T47D (cell line): ENCODE measurements at regions not wholly inside any gene's neighbourhood (a gene's known extent, or its start where the extent isn't known, plus 50 kb on each side); places are given as distances from the start of the nearest gene placed in this dataset.
"Not testable (repeated sequence)": the region's sequence is repeated elsewhere in the genome, so short reads cannot be mapped to it uniquely, and the experiment has no call there.

Source experiments
- DNase-seq, 2 experiments: peaks; one replicate each; pipeline versions ENCODE4 v3.0.0 to v3.0.0-alpha.2; 2011 to 2012; ENCODE audit warnings: low read depth in 1 of 2, low spot score in 1 of 2
- JUND ChIP-seq: IDR thresholded peaks from 2 replicates; pipeline ENCODE4 v1.6.1; 2012; ENCODE audit warnings: low read depth
- in situ Hi-C: cut with HindIII; loops from 2 replicates; pipeline ENCODE4 v1.10.0; 2016; ENCODE audit warnings: low sequenced_read_pairs, low pct_unique_long_range_greater_than_20kb

DNA sequence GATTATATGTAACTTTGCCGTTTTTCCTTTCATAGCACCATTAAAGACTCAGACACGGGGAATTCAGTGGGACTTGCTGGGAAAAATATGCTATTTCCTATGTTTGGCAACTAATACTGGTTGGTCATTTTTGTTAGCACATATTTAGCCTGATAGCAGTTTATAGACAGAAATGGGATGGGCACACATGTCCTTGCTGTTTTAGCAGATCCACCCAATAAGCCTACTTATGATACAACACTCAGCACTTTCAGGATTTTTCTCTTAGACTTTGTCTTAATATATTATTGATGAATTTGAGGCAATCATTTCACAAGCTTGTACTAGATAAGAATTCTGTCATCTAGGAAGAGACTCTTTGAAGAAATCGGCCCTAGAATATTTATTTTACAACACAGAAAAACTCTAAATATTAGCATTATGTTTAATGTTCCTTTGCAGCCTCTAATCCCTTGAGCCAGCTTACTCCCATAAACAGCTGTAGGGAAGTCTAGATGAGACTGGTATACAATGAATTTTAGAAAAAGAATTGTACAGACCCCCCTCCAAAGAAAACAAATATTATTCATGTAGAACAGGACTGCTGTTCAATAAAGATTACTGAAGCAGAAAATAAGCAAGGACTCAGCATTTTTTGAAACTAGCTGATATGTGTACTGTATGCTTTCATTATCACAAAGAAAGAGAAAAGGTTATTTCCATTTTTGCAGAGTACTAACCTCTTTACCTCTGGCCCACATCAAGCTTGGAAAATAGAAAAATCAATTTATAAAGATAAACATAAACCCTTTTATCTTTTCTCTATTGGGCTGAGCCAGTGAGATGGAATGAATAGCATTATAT is 656.8 kb upstream of the SGO1 start:
- DNase-seq, result no peak
- in situ Hi-C loops, result no loop called here
- no peak for TF ChIP-seq JUND

DNA sequence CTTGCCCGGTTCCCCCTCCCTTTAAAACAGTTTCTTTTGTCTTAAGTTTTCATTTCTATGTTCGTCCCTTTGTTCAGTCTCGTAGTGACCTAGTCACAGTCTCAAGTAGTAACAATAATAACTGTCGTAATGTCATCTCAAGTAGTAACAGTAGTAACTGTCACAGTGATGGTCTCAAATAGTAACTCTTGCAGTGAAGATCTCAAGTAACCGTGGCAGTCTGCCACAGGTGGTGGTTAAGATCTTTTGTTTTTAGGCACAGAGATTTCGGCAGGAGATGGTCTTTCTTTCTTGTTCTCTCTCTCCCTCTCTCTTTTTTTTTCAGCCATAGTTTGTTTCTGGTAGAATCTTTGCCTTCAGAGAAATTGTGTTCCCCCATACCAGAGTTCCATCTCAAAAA is 656.0 kb upstream of the SGO1 start:
- in situ Hi-C loops, result no loop called here
- TF ChIP-seq JUND, result no peak

DNA sequence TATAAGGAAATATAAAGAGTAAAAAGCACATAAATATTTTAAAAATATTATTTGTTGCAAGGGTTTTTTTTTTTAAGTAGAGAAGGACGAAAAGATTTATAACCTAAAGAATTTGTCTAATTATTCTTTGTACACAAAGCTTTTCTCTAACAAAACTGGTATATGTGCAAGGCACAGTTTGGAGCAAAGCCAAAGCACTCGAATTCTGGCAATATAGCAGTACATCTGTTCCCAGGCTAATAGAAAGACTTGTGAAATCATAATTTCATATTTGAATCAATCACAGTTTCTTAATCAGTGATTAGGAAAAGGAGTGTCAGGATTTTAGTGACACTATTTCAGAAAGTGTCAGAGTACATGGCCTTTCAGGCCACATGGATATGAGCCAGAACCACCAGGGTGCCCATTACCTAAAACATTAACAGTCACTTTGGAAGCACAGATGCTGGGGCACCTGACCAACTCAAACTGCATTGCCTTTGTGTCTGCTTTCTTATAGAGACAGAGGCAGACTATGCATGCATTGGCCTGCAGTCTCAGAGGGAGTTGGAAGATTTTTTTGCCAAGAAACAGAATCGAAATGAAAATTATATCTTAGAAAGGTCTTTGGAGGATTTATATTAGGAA is 651.8 kb upstream of the SGO1 start:
- in situ Hi-C loops, result no loop called here
- TF ChIP-seq JUND, result no peak
- no peak for DNase-seq

More for the DNA sequence above, 656.0 kb upstream of the SGO1 start:
- no peak for DNase-seq

- no peak for DNase-seq
- in situ Hi-C loops, result no loop called here
- no peak for TF ChIP-seq JUND
Observed at GRCh38 chr3:20836801-20837200, 650.8 kb upstream of the SGO1 start.

DNA sequence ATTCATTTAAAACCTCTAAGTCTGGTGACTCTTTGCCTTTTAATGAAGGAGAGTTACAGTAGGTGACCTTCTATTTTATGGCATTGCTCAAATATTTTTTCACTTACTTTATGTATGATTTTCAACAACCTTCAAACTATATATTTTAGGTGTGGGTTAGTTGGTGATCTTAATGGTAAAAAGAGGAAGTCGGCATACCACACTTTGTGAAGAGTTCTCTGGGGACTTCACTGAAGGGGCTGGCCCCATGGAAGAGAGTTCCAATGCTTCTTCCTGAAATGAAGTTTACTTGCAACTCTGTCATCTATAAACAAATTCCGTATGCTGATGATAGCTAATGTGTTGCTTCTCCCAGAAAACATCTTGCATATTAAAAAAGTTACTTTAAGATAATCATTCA is 647.0 kb upstream of the SGO1 start:
- TF ChIP-seq JUND, result no peak
- DNase-seq, result no peak
- in situ Hi-C loops, result no loop called here

DNA sequence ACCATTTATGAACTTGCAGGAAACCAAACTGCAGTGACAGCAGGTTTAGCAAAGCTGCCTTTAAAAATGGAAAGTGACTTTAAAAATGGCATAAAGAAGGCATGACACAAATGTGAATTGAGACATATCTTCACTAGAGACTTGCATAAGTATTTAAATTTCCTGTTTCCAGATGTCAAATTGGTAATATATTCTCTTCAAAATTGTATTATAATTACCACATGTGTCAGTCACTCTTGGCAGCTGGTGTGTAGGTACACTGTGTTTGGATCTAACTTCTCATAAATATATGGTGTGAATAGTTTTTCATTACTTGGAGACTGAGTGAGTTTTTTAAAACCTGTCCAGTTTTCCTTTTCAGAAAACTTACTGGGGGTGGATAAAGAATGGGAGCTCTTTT is 636.2 kb upstream of the SGO1 start:
- no peak for TF ChIP-seq JUND
- in situ Hi-C loops, result no loop called here
- DNase-seq, result no peak

- in situ Hi-C loops, DNase-seq: not testable (repeated sequence)
Observed at GRCh38 chr3:20820872-20821271, 634.9 kb upstream of the SGO1 start.

DNA sequence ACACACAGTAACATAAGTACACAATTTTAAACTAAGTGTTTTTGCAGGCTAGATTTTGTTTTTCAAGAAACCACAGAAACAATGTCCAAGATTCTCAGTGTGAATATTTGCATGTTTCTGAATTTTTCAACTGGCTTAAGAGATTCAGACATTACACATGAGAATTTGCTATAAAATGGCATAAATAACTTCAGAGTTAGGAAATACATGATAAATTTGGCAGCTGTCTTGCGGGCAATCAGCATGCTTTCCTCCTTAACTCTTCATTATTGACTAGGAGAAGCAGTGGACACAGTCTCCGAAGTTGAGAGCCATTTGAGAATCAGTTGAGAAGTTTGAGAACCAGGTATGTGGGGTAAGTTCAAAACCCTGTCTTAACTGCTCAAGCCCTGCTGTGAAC is 625.6 kb upstream of the SGO1 start:
- DNase-seq, result no peak
- TF ChIP-seq JUND, result no peak
- in situ Hi-C loops, result no loop called here

DNA sequence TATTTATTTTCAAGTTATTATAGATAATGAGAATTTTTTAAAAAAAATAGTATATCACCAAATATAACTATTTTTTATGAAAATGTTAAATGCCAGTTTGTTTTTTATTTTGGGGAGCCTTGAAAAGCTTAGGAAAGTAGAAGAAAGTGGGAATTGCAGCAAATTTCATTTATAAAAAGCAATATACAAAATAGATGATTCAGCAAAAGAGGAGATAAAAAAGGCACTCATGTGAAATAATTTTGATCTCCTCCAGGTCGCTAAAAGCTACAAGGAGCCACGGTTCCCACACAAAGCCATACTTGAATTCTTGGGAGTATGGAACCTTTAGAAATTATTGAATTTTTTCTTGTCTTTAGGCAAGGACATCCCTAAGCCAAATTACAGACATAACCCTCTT is 625.0 kb upstream of the SGO1 start:
- no peak for DNase-seq
- in situ Hi-C loops, result no loop called here
- TF ChIP-seq JUND, result no peak

- in situ Hi-C loops, result no loop called here
- no peak for DNase-seq
- no peak for TF ChIP-seq JUND
Observed at GRCh38 chr3:20810555-20810954, 624.5 kb upstream of the SGO1 start.

DNA sequence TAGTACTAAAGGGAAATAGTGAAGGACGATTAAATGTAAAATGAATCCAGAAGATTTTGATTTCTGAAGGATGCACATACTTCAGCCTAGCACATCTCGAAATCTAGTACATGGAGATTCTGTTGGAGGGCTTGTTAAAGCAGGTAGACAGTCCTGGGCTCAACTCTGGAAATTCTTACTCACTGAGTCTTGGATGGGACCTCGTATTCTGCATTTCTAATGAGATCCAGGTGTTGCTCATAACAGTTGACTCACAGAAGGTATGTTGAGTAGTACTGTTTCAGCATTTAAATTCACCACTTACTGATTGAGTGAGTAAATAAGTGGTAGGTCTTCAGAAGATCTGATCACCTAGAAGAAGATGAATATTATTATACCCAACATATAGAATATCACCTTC is 623.4 kb upstream of the SGO1 start:
- in situ Hi-C loops, result no loop called here
- TF ChIP-seq JUND, result no peak
- DNase-seq, result no peak

DNA sequence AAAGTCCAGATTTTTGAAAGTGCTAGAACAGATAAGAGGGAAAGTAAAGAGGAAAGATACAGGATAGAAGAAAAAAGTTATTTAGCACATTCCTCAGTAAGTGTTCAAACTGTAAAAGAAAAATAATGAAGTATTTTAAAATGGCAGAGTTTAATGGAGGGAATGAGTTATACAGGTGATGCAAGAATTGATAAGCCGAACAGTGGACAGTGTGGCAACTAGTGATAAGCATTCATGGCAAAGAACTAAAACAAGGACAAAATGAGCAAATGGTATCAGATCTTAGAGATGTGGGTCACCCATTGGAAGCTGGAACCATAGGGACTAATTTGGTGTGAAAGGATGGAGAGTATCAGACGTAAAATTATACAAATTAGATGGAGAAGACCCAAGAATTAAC is 622.9 kb upstream of the SGO1 start:
- TF ChIP-seq JUND, result no peak
- in situ Hi-C loops, result no loop called here
- DNase-seq, result no peak

- no peak for TF ChIP-seq JUND
- in situ Hi-C loops, result no loop called here
- no peak for DNase-seq
Observed at GRCh38 chr3:20798666-20799065, 612.7 kb upstream of the SGO1 start.

- in situ Hi-C loops, result no loop called here
Observed at GRCh38 chr3:20787005-20787404, 601.0 kb upstream of the SGO1 start.

More at GRCh38 chr3:20787005-20787404, 601.0 kb upstream of the SGO1 start:
- DNase-seq, result peak in 1 of 2 experiments; percentile 24
- TF ChIP-seq JUND, result no peak
